Neural progenitor cell (in vitro differentiated cells): ENCODE measurements at regions not wholly inside any gene's neighbourhood (a gene's known extent, or its start where the extent isn't known, plus 50 kb on each side); places are given as distances from the start of the nearest gene placed in this dataset.

ENCODE experiments used
- DNase-seq: peaks from one replicate; pipeline ENCODE4 v3.0.0-alpha.2; 2016; ENCODE audit warnings: low spot score
- H2AFZ ChIP-seq: fragments of 200-600 bp; sonication (generic); replicated peaks from 2 replicates; pipeline ENCODE4 v1.6.1; 2016; ENCODE audit warnings: antibody characterized with exemption
- H3F3A ChIP-seq: fragments of 200-600 bp; sonication (generic); 2 replicates; pipeline ENCODE4 v1.6.1; 2016; ENCODE audit warnings: antibody characterized with exemption, low read depth
- H3K27ac ChIP-seq: fragments of 200-600 bp; sonication (generic); 2 replicates; pipeline ENCODE4 v1.5.1; 2016; ENCODE audit warnings: mild to moderate bottlenecking
- H3K27me3 ChIP-seq: fragments of 200-600 bp; sonication (generic); 2 replicates; pipeline ENCODE4 v1.6.1; 2016; ENCODE audit warnings: mild to moderate bottlenecking, moderate library complexity
- H3K36me3 ChIP-seq: fragments of 200-600 bp; sonication (generic); 2 replicates; pipeline ENCODE4 v1.5.1; 2016
- H3K4me1 ChIP-seq: fragments of 200-600 bp; sonication (generic); 2 replicates; pipeline ENCODE4 v1.6.1; 2016; ENCODE audit warnings: mixed run types
- H3K4me2 ChIP-seq: fragments of 200-600 bp; sonication (generic); 2 replicates; pipeline ENCODE4 v1.6.1; 2016
- H3K4me3 ChIP-seq: fragments of 200-600 bp; sonication (generic); 2 replicates; pipeline ENCODE4 v1.5.1; 2016
- H3K79me2 ChIP-seq: fragments of 200-600 bp; sonication (generic); 2 replicates; pipeline ENCODE4 v1.6.1; 2016; ENCODE audit warnings: low read depth
- H3K9ac ChIP-seq: fragments of 200-600 bp; sonication (generic); 2 replicates; pipeline ENCODE4 v1.6.1; 2016
- H3K9me3 ChIP-seq: fragments of 200-600 bp; sonication (generic); 2 replicates; pipeline ENCODE4 v1.5.1; 2016; ENCODE audit warnings: low read depth
- H4K20me1 ChIP-seq: fragments of 200-600 bp; sonication (generic); 2 replicates; pipeline ENCODE4 v1.6.1; 2016; ENCODE audit warnings: low read depth
- H3K27ac Mint-ChIP-seq: 3 replicates; pipeline ENCODE4 v1.8.0; 2021; ENCODE audit warnings: mixed read lengths
- H3K27me3 Mint-ChIP-seq: 2 replicates; pipeline ENCODE4 v1.8.0; 2022; ENCODE audit warnings: low read depth, mild to moderate bottlenecking, inconsistent platforms, moderate library complexity, mixed read lengths; ENCODE audit not compliant: insufficient read depth
- H3K36me3 Mint-ChIP-seq: 3 replicates; pipeline ENCODE4 v1.8.0; 2021; ENCODE audit warnings: mixed read lengths
- H3K4me1 Mint-ChIP-seq: 3 replicates; pipeline ENCODE4 v1.8.0; 2021; ENCODE audit warnings: mixed read lengths
- H3K4me3 Mint-ChIP-seq: 3 replicates; pipeline ENCODE4 v1.8.0; 2021; ENCODE audit warnings: mild to moderate bottlenecking, moderate library complexity, mixed read lengths
- H3K9me3 Mint-ChIP-seq: 3 replicates; pipeline ENCODE4 v1.8.0; 2020; ENCODE audit warnings: mixed read lengths
- EZH2 ChIP-seq: fragments of 200-600 bp; sonication (generic); IDR thresholded peaks from 2 replicates; pipeline ENCODE4 v1.6.1; 2017; ENCODE audit warnings: antibody characterized with exemption, mild to moderate bottlenecking, moderate library complexity
- EZH2phosphoT487 ChIP-seq: fragments of 200-600 bp; sonication (generic); IDR thresholded peaks from 2 replicates; pipeline ENCODE4 v1.6.1; 2017; ENCODE audit warnings: antibody characterized with exemption
- TF ChIP-seq, protein P1 (sequence below): fragments of 200-600 bp; sonication (generic); IDR thresholded peaks from 2 replicates; pipeline ENCODE4 v1.5.1; 2017; ENCODE audit warnings: antibody characterized with exemption, mild to moderate bottlenecking

DNA sequence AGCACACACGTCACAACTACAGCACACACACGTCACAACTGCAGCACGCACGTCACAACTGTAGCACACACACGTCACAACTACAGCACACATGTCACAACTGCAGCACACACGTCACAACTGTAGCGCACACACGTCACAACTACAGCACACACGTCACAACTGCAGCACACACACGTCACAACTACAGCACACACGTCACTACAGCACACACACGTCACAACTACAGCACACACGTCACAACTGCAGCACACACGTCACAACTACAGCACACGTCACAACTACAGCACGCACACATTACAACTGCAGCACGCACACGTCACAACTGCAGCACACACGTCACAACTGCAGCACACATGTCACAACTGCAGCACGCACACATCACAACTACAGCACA, 322.6 kb upstream of the AJAP1 start:
- H3K4me3 Mint-ChIP-seq: no peak overlapping the region
- no peak overlapping the region for H2AFZ ChIP-seq
- no peak overlapping the region for H3K4me2 ChIP-seq
- no peaks in the 10 kb centered on the region for H3F3A ChIP-seq
- no peaks in the 10 kb centered on the region for H4K20me1 ChIP-seq
- no peak overlapping the region for H3K27ac Mint-ChIP-seq
- peaks cover 12% of the 10 kb centered on the region for H3K9me3 Mint-ChIP-seq
- H3K4me1 ChIP-seq: no peaks in the 10 kb centered on the region
- H3K9ac ChIP-seq: no peak overlapping the region
- no peaks in the 10 kb centered on the region for H3K9me3 ChIP-seq
- H3K27me3 ChIP-seq: no peaks in the 10 kb centered on the region
- no peak overlapping the region for H3K4me3 ChIP-seq
- H3K4me1 Mint-ChIP-seq: peaks cover 11% of the 10 kb centered on the region
- no peak for DNase-seq
- no peaks in the 10 kb centered on the region for H3K36me3 ChIP-seq
- no peak overlapping the region for H3K27ac ChIP-seq
- peaks cover 3% of the 10 kb centered on the region for H3K36me3 Mint-ChIP-seq
- H3K27me3 Mint-ChIP-seq: peaks cover 34% of the 10 kb centered on the region
- TF ChIP-seq, protein P1, sequence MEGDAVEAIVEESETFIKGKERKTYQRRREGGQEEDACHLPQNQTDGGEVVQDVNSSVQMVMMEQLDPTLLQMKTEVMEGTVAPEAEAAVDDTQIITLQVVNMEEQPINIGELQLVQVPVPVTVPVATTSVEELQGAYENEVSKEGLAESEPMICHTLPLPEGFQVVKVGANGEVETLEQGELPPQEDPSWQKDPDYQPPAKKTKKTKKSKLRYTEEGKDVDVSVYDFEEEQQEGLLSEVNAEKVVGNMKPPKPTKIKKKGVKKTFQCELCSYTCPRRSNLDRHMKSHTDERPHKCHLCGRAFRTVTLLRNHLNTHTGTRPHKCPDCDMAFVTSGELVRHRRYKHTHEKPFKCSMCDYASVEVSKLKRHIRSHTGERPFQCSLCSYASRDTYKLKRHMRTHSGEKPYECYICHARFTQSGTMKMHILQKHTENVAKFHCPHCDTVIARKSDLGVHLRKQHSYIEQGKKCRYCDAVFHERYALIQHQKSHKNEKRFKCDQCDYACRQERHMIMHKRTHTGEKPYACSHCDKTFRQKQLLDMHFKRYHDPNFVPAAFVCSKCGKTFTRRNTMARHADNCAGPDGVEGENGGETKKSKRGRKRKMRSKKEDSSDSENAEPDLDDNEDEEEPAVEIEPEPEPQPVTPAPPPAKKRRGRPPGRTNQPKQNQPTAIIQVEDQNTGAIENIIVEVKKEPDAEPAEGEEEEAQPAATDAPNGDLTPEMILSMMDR: no peak
- TF ChIP-seq EZH2 (no peak), EZH2phosphoT487 (no peak)
- no peaks in the 10 kb centered on the region for H3K79me2 ChIP-seq

GRCh38 chr1:4336507-4336906, 317.9 kb upstream of the AJAP1 start:
- Histone ChIP-seq H3K4me1 (no peaks in the 10 kb centered on the region), H3K36me3 (no peaks in the 10 kb centered on the region), H3K9ac (no peak overlapping the region), H2AFZ (no peak overlapping the region), H3K9me3 (no peaks in the 10 kb centered on the region), H3F3A (no peaks in the 10 kb centered on the region), H3K4me3 (no peak overlapping the region), H4K20me1 (no peaks in the 10 kb centered on the region), H3K27me3 (no peaks in the 10 kb centered on the region), H3K79me2 (no peaks in the 10 kb centered on the region), H3K27ac (no peak overlapping the region), H3K4me2 (no peak overlapping the region)
- Mint-ChIP-seq H3K4me3 (peak overlapping the region; percentile 36), H3K4me1 (peaks cover 23% of the 10 kb centered on the region), H3K27me3 (peaks cover 34% of the 10 kb centered on the region), H3K36me3 (peaks cover 3% of the 10 kb centered on the region), H3K27ac (no peak overlapping the region), H3K9me3 (peaks cover 12% of the 10 kb centered on the region)
- TF ChIP-seq, protein P1: no peak
- TF ChIP-seq EZH2 (no peak), EZH2phosphoT487 (no peak)
- no peak for DNase-seq

GRCh38 chr1:4341421-4341820, 313.0 kb upstream of the AJAP1 start:
- Histone ChIP-seq H3K36me3 (no peaks in the 10 kb centered on the region), H3K4me3 (no peak overlapping the region), H3K27ac (no peak overlapping the region), H3K9me3 (no peaks in the 10 kb centered on the region), H3K79me2 (no peaks in the 10 kb centered on the region), H2AFZ (no peak overlapping the region), H3F3A (no peaks in the 10 kb centered on the region), H3K4me1 (no peaks in the 10 kb centered on the region), H3K9ac (no peak overlapping the region), H4K20me1 (no peaks in the 10 kb centered on the region), H3K4me2 (no peak overlapping the region), H3K27me3 (no peaks in the 10 kb centered on the region)
- TF ChIP-seq, protein P1: no peak
- no peak for TF ChIP-seq EZH2
- TF ChIP-seq EZH2phosphoT487: no peak
- peaks cover 17% of the 10 kb centered on the region for H3K27me3 Mint-ChIP-seq
- no peak overlapping the region for H3K4me3 Mint-ChIP-seq
- no peak for DNase-seq
- peaks cover 11% of the 10 kb centered on the region for H3K9me3 Mint-ChIP-seq
- peaks cover 56% of the 10 kb centered on the region for H3K4me1 Mint-ChIP-seq
- H3K36me3 Mint-ChIP-seq: peaks cover 2% of the 10 kb centered on the region
- peak overlapping the region; percentile 88 for H3K27ac Mint-ChIP-seq
